Choroid plexus epithelial cell (primary cell): ENCODE measurements at regions not wholly inside any gene's neighbourhood (a gene's known extent, or its start where the extent isn't known, plus 50 kb on each side); places are given as distances from the start of the nearest gene placed in this dataset.

ENCODE experiments used
- DNase-seq: peaks from one replicate; pipeline ENCODE4 v3.0.0-alpha.2; 2010; ENCODE audit warnings: low read depth
- H3K4me3 ChIP-seq: 2 replicates; pipeline ENCODE4 v1.5.1; 2011; ENCODE audit warnings: low read depth, mild to moderate bottlenecking, control low read depth, low read length, moderate library complexity
- CTCF ChIP-seq: conservative IDR thresholded peaks from 2 replicates; pipeline ENCODE4 v1.5.1; 2011; ENCODE audit warnings: low read depth, mild to moderate bottlenecking, control low read depth, inconsistent platforms, low read length, moderate library complexity

GRCh38 chr1:47514229-47514628, 76.4 kb downstream of the FOXD2 start:
- no peak for DNase-seq
- no peak for TF ChIP-seq CTCF
- H3K4me3 ChIP-seq = no peak overlapping the region

- TF ChIP-seq CTCF = peak; percentile 27
- peak; percentile 48 for DNase-seq
- no peak overlapping the region for H3K4me3 ChIP-seq
Observed at GRCh38 chr1:47515164-47515789, 77.4 kb downstream of the FOXD2 start.

GRCh38 chr1:47517946-47518345, 80.1 kb downstream of the FOXD2 start:
- no peak for DNase-seq
- TF ChIP-seq CTCF = no peak
- H3K4me3 ChIP-seq = no peak overlapping the region

- H3K4me3 ChIP-seq = no peak overlapping the region
- TF ChIP-seq CTCF = no peak
- DNase-seq = no peak
Observed at GRCh38 chr1:47519491-47519890, 81.6 kb downstream of the FOXD2 start.

GRCh38 chr1:47519971-47520370, 82.1 kb downstream of the FOXD2 start:
- no peak for DNase-seq
- no peak for TF ChIP-seq CTCF
- H3K4me3 ChIP-seq = no peak overlapping the region

GRCh38 chr1:47521034-47521881, 83.4 kb downstream of the FOXD2 start:
- TF ChIP-seq CTCF = no peak
- DNase-seq = no peak

More at GRCh38 chr1:47521034-47521881, 83.4 kb downstream of the FOXD2 start:
- no peak overlapping the region for H3K4me3 ChIP-seq
